IMR-90 (cell line): ENCODE measurements at regions not wholly inside any gene's neighbourhood (a gene's known extent, or its start where the extent isn't known, plus 50 kb on each side); places are given as distances from the start of the nearest gene placed in this dataset.

ENCODE experiments used
- ATAC-seq: fragments of 200-7000 bp; cut with Tn5 transposase; 2 replicates; pipeline ENCODE4 v1.9.1; 2020; ENCODE audit warnings: low read depth, mild to moderate bottlenecking, moderate library complexity
- BruUV-seq: library from RNA; stranded (reverse); fragments of 400-500 nt; replicated peaks from 2 replicates; lab custom pipeline; 2021; lab: Mats Ljungman, UMichigan
- CTCF ChIA-PET: fragments of 300-600 bp; formaldehyde crosslinking; extraction: SDS; loops from one replicate; lab custom pipeline; 2021; ENCODE audit warnings: antibody characterized with exemption; lab: Yijun Ruan, JAX
- POLR2A ChIA-PET: fragments of 300-600 bp; sonication (Branson Sonifier 250); formaldehyde crosslinking; loops from one replicate; lab custom pipeline; 2022; ENCODE audit warnings: antibody characterized with exemption; ENCODE audit not compliant: unreplicated experiment; lab: Charles Lee
- DNase-seq: peaks from one replicate; pipeline ENCODE4 v3.0.0; 2013
- H2AFZ ChIP-seq: replicated peaks from 2 replicates; pipeline ENCODE3; 2013; ENCODE audit warnings: low read length, mild to moderate bottlenecking; ENCODE audit not compliant: poor library complexity
- H2AK5ac ChIP-seq: 2 replicates; pipeline ENCODE4 v1.6.1; 2013; ENCODE audit warnings: low read depth, low read length, inconsistent platforms
- H2AK9ac ChIP-seq: replicated peaks from 2 replicates; pipeline ENCODE3; 2013; ENCODE audit warnings: mild to moderate bottlenecking, low read depth, low read length, moderate library complexity; ENCODE audit not compliant: poor library complexity
- H2BK120ac ChIP-seq: 2 replicates; pipeline ENCODE4 v1.6.1; 2013; ENCODE audit warnings: low read depth, low read length, inconsistent platforms
- H2BK15ac ChIP-seq: 3 replicates; pipeline ENCODE4 v1.6.1; 2013; ENCODE audit warnings: low read depth, low read length, inconsistent platforms
- H2BK20ac ChIP-seq: 2 replicates; pipeline ENCODE4 v1.6.1; 2013; ENCODE audit warnings: low read depth, mild to moderate bottlenecking, inconsistent platforms, low read length, moderate library complexity
- H2BK5ac ChIP-seq: 2 replicates; pipeline ENCODE4 v1.6.1; 2013; ENCODE audit warnings: mild to moderate bottlenecking, low read depth, low read length, inconsistent platforms; ENCODE audit not compliant: poor library complexity, severe bottlenecking
- H3K14ac ChIP-seq: replicated peaks from 2 replicates; pipeline ENCODE4 v1.6.1; 2013; ENCODE audit warnings: low read depth, low read length, inconsistent platforms
- H3K18ac ChIP-seq: 2 replicates; pipeline ENCODE4 v1.6.1; 2013; ENCODE audit warnings: low read depth, low read length, control low read depth
- H3K23ac ChIP-seq: 2 replicates; pipeline ENCODE4 v1.6.1; 2013; ENCODE audit warnings: low read depth, low read length, inconsistent platforms
- H3K27ac ChIP-seq: 2 replicates; pipeline ENCODE4 v1.5.1; 2013; ENCODE audit warnings: mild to moderate bottlenecking, control low read depth, low read length; ENCODE audit not compliant: insufficient read depth
- H3K27me3 ChIP-seq: 2 replicates; pipeline ENCODE4 v1.6.1; 2013; ENCODE audit warnings: low read length; ENCODE audit not compliant: control insufficient read depth, insufficient read depth
- H3K36me3 ChIP-seq: 2 replicates; pipeline ENCODE4 v1.6.1; 2013; ENCODE audit warnings: low read length, mixed read lengths; ENCODE audit not compliant: control insufficient read depth, insufficient read depth
- H3K4ac ChIP-seq: 2 replicates; pipeline ENCODE4 v1.6.1; 2013; ENCODE audit warnings: low read depth, low read length, inconsistent platforms
- H3K4me1 ChIP-seq: 2 replicates; pipeline ENCODE4 v1.6.1; 2013; ENCODE audit warnings: low read length, mixed read lengths; ENCODE audit not compliant: control insufficient read depth, insufficient read depth
- H3K4me2 ChIP-seq: 2 replicates; pipeline ENCODE4 v1.6.1; 2013; ENCODE audit warnings: low read depth, mild to moderate bottlenecking, control low read depth, low read length, moderate library complexity
- H3K4me3 ChIP-seq: 2 replicates; pipeline ENCODE4 v1.5.1; 2013; ENCODE audit warnings: low read depth, mild to moderate bottlenecking, control low read depth, low read length, moderate library complexity; ENCODE audit not compliant: insufficient read depth
- H3K56ac ChIP-seq: 2 replicates; pipeline ENCODE4 v1.6.1; 2013; ENCODE audit warnings: low read length, inconsistent platforms; ENCODE audit not compliant: insufficient read depth; ENCODE audit errors: extremely low read depth
- H3K79me1 ChIP-seq, 2 experiments: 2 replicates each; pipeline ENCODE4 v1.6.1; 2013; ENCODE audit warnings: low read length in 2 of 2, inconsistent platforms in 1 of 2, low read depth in 1 of 2
- H3K9ac ChIP-seq: 2 replicates; pipeline ENCODE4 v1.6.1; 2013; ENCODE audit warnings: low read depth, low read length, control low read depth
- H3K9me1 ChIP-seq: 2 replicates; pipeline ENCODE4 v1.6.1; 2013; ENCODE audit warnings: low read length, inconsistent platforms; ENCODE audit not compliant: insufficient read depth
- H3K9me3 ChIP-seq: 2 replicates; pipeline ENCODE4 v1.6.1; 2013; ENCODE audit warnings: low read length; ENCODE audit not compliant: control insufficient read depth, insufficient read depth
- H4K20me1 ChIP-seq: 2 replicates; pipeline ENCODE4 v1.6.1; 2013; ENCODE audit warnings: low read length, inconsistent platforms; ENCODE audit not compliant: insufficient read depth
- H4K5ac ChIP-seq: 2 replicates; pipeline ENCODE4 v1.6.1; 2013; ENCODE audit warnings: mild to moderate bottlenecking, low read depth, low read length, control low read depth
- H4K8ac ChIP-seq, 2 experiments: 2 replicates each; pipeline ENCODE4 v1.6.1; 2013; ENCODE audit warnings: low read depth in 2 of 2, low read length in 2 of 2, control low read depth in 1 of 2, inconsistent platforms in 1 of 2
- H4K91ac ChIP-seq: 2 replicates; pipeline ENCODE4 v1.6.1; 2013; ENCODE audit warnings: low read depth, low read length, inconsistent platforms; ENCODE audit not compliant: insufficient read depth
- CEBPB ChIP-seq: IDR thresholded peaks from 2 replicates; pipeline ENCODE4 v1.6.1; 2012; ENCODE audit warnings: low read depth, low read length, improper control_type of control experiment
- MAZ ChIP-seq: IDR thresholded peaks from 2 replicates; pipeline ENCODE4 v1.6.1; 2012; ENCODE audit warnings: low read depth, mild to moderate bottlenecking, low read length, improper control_type of control experiment, moderate library complexity, borderline replicate concordance
- WGBS, 2 experiments: methylation state at CpG; one replicate each; pipeline versions ENCODE4 v1.1.5 to v1.1.7; 2013; ENCODE audit warnings: missing lambda C conversion rate in 2 of 2; ENCODE audit not compliant: insufficient read length in 1 of 2; ENCODE audit errors: extremely low coverage in 2 of 2; 5-methylcytosine and 5-hydroxymethylcytosine counted together
- dilution Hi-C: fragments of 300-500 bp; cut with HindIII; formaldehyde crosslinking; loops from one replicate; pipeline ENCODE4 v1.14.3; 2018; ENCODE audit warnings: low sequenced_read_pairs; ENCODE audit not compliant: unreplicated experiment
- in situ Hi-C: fragments of 300-500 bp; cut with MboI; formaldehyde crosslinking; loops from 3 replicates; pipeline ENCODE4 v1.14.3; 2019; ENCODE audit warnings: low sequenced_read_pairs, inconsistent platforms, mixed read lengths
- intact Hi-C: fragments of 100-400 bp; cut with micrococcal nuclease; formaldehyde crosslinking; loops from 2 replicates; pipeline ENCODE4 v1.10.0; 2022
- TF ChIP-seq, protein P1 (sequence below): fragments of 150-350 bp; IDR thresholded peaks from 2 replicates; pipeline ENCODE4 v1.6.1; 2017; ENCODE audit warnings: mild to moderate bottlenecking, antibody characterized with exemption, low read length, low read depth

DNA sequence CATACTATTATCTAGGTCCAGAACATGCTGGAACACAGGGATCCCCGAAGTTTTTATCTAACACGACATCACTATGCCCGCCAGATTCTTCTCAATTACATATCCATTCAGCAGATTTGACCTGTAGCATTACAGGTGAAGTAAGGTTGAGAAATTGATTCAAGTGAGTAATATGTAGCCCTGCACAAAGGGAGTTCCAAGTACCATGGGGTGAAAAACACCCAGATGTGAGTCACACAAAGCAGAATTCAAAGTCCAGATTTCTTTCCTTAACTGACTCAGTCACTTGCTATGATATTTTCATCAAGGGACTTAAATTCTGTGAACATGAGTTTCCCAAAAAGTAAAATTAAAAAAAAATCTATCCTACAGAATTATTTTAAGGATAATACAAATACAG lies 655.4 kb upstream of the PTCHD4 start:
- Histone ChIP-seq H4K20me1 (no peaks in the 10 kb centered on the region), H3K36me3 (no peaks in the 10 kb centered on the region), H3K23ac (no peak overlapping the region), H4K91ac (no peak overlapping the region), H2BK15ac (peak overlapping the region; percentile 74; the same call in 1 of the 3 replicates), H3K9me3 (no peaks in the 10 kb centered on the region), H2AK5ac (no peak overlapping the region), H4K8ac (no peak overlapping the region), H3K4me2 (no peak overlapping the region), H4K5ac (no peak overlapping the region), H3K56ac (no peak overlapping the region), H3K79me1 (no peaks in the 10 kb centered on the region), H2AFZ (no peak overlapping the region), H3K4me1 (peaks cover 2% of the 10 kb centered on the region), H2AK9ac (no peak overlapping the region), H3K9ac (no peak overlapping the region), H3K9me1 (no peaks in the 10 kb centered on the region), H2BK20ac (no peak overlapping the region), H3K4ac (no peak overlapping the region), H3K4me3 (no peak overlapping the region), H3K18ac (no peak overlapping the region), H3K27ac (no peak overlapping the region), H2BK120ac (no peak overlapping the region), H2BK5ac (no peak overlapping the region), H3K14ac (no peak overlapping the region), H3K27me3 (no peaks in the 10 kb centered on the region)
- no TSS peak for BruUV-seq
- TF ChIP-seq CEBPB (0 out of 2 replicates have a peak, but pooled peaks have one; percentile 24), MAZ (no peak)
- TF ChIP-seq, protein P1, sequence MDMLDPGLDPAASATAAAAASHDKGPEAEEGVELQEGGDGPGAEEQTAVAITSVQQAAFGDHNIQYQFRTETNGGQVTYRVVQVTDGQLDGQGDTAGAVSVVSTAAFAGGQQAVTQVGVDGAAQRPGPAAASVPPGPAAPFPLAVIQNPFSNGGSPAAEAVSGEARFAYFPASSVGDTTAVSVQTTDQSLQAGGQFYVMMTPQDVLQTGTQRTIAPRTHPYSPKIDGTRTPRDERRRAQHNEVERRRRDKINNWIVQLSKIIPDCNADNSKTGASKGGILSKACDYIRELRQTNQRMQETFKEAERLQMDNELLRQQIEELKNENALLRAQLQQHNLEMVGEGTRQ: no peak
- ATAC-seq (peak; percentile 70), DNase-seq (peak; percentile 79)
- POLR2A ChIA-PET: no interaction called here
- WGBS, 2 experiments: no CpG with 5 or more reads among the region's 3 CpGs
- intact Hi-C loops (loop anchor here (5.0 kb wide), 1 partner anchor 289 kb away; no protein-coding TSS in a partner anchor), in situ Hi-C loops (loop anchor here (10.0 to 25.0 kb wide), 2 partner anchors 646 to 982 kb away; partner anchors contain the start of gene OPN5), dilution Hi-C loops (no loop called here)
- CTCF ChIA-PET: interaction anchor here (1.1 to 1.9 kb wide), 3 partner anchors 655 to 987 kb away, joined by 3 to 8 read pairs (median 4); no protein-coding TSS in a partner anchor
